ENCODE measurements at regions not wholly inside any gene's neighbourhood (a gene's known extent, or its start where the extent isn't known, plus 50 kb on each side); places are given as distances from the start of the nearest gene placed in this dataset.

- H3K4me1 ChIP-seq: no peaks in the 10 kb centered on the region
- TF ChIP-seq, protein P1, sequence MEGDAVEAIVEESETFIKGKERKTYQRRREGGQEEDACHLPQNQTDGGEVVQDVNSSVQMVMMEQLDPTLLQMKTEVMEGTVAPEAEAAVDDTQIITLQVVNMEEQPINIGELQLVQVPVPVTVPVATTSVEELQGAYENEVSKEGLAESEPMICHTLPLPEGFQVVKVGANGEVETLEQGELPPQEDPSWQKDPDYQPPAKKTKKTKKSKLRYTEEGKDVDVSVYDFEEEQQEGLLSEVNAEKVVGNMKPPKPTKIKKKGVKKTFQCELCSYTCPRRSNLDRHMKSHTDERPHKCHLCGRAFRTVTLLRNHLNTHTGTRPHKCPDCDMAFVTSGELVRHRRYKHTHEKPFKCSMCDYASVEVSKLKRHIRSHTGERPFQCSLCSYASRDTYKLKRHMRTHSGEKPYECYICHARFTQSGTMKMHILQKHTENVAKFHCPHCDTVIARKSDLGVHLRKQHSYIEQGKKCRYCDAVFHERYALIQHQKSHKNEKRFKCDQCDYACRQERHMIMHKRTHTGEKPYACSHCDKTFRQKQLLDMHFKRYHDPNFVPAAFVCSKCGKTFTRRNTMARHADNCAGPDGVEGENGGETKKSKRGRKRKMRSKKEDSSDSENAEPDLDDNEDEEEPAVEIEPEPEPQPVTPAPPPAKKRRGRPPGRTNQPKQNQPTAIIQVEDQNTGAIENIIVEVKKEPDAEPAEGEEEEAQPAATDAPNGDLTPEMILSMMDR (IDR thresholded peaks at IDR 0.05): no peak
- intact Hi-C loops (cut with DNase I): no loop called here
- no peak overlapping the region for H3K4me3 ChIP-seq
- no peaks in the 10 kb centered on the region for H3K36me3 ChIP-seq
- no peak overlapping the region for H3K27ac ChIP-seq
- no peak for ATAC-seq
- H3K9me3 ChIP-seq: peaks cover 0 to 12% of the 10 kb centered on the region in 2 donors
- no peaks in the 10 kb centered on the region for H3K27me3 ChIP-seq
- no peak for DNase-seq
Measured at GRCh38 chr16:17598968-17599367, 128.2 kb upstream of the XYLT1 start.

- TF ChIP-seq, protein P1 (IDR thresholded peaks at IDR 0.05): no peak
- intact Hi-C loops (cut with DNase I): no loop called here
- no peak for DNase-seq
- no peaks in the 10 kb centered on the region for H3K4me1 ChIP-seq
- no peaks in the 10 kb centered on the region for H3K9me3 ChIP-seq
- H3K27me3 ChIP-seq: no peaks in the 10 kb centered on the region
- ATAC-seq: no peak
- H3K36me3 ChIP-seq: no peaks in the 10 kb centered on the region
- no peak overlapping the region for H3K4me3 ChIP-seq
- no peak overlapping the region for H3K27ac ChIP-seq
Measured at GRCh38 chr16:17591655-17592405, 121.1 kb upstream of the XYLT1 start.

DNA sequence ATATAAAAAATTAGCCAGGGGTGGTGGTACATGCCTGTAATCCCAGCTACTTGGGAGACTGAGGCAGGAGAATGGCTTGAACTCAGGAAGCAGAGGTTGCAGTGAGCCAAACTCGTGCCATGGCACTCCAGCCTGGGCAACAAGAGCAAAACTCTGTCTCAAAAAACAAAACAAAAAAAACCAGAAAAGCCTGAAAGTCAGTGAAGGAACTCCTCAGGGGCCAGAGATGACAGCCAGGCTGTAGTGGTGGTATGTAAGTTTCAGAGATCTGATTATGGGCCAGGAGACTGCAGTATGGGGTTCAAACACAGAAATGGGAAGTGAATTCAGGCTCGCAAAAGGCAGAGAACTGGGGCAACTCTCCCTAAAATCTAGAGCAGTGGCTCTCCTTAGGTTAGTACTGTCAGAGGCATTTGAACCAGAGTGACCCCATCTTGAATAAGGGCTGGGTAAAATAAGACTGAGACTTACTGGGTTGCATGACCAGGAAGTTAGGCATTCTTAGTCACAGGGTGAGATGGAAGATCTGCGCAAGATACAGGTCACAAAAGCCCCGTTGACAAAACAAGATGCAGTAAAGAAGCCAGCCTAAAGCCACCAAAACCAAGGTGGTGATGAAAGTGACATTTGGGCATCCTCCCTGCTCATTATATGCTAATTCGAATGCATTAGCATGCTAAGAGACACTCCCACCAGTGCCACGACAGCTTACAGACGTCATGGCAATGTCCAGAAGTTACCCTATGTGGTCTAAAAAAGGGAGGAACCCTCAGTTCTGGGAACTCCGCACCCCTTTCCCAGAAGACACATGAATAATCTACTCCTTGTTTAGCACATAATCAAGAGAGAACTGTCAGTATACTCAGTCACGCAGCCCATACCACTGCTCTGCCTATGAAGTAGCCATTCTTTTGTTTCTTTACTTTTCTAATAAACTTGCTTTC is 120.2 kb upstream of the XYLT1 start:
- H3K27me3 ChIP-seq: no peaks in the 10 kb centered on the region
- TF ChIP-seq, protein P1 (IDR thresholded peaks at IDR 0.05): no peak
- ATAC-seq (no peak), DNase-seq (no peak)
- H3K4me3 ChIP-seq: no peak overlapping the region
- intact Hi-C loops (cut with DNase I): no loop called here
- no peaks in the 10 kb centered on the region for H3K9me3 ChIP-seq
- H3K4me1 ChIP-seq: no peaks in the 10 kb centered on the region
- no peaks in the 10 kb centered on the region for H3K36me3 ChIP-seq
- H3K27ac ChIP-seq: no peak overlapping the region

- Histone ChIP-seq H3K27me3 (no peaks in the 10 kb centered on the region), H3K4me3 (no peak overlapping the region), H3K36me3 (no peaks in the 10 kb centered on the region), H3K9me3 (no peaks in the 10 kb centered on the region), H3K27ac (no peak overlapping the region), H3K4me1 (no peaks in the 10 kb centered on the region)
- DNase-seq (no peak), ATAC-seq (no peak)
- intact Hi-C loops (cut with DNase I): no loop called here
- TF ChIP-seq, protein P1 (IDR thresholded peaks at IDR 0.05): no peak
Measured at GRCh38 chr16:17589898-17590297, 119.1 kb upstream of the XYLT1 start.

- H3K4me1 ChIP-seq: no peaks in the 10 kb centered on the region
- ATAC-seq (no peak), DNase-seq (no peak)
- H3K4me3 ChIP-seq: no peak overlapping the region
- intact Hi-C loops (cut with DNase I): no loop called here
- H3K9me3 ChIP-seq: no peaks in the 10 kb centered on the region
- no peaks in the 10 kb centered on the region for H3K36me3 ChIP-seq
- no peak overlapping the region for H3K27ac ChIP-seq
- H3K27me3 ChIP-seq: no peaks in the 10 kb centered on the region
- TF ChIP-seq, protein P1 (IDR thresholded peaks at IDR 0.05): no peak
Measured at GRCh38 chr16:17585449-17586074, 114.8 kb upstream of the XYLT1 start.

Measured in left lung (tissue), 4 donors.